NB4 (cell line): ENCODE measurements at regions not wholly inside any gene's neighbourhood (a gene's known extent, or its start where the extent isn't known, plus 50 kb on each side); places are given as distances from the start of the nearest gene placed in this dataset.

ENCODE experiments used
- MAX ChIP-seq: IDR thresholded peaks from 2 replicates; pipeline ENCODE4 v1.6.1; 2011; ENCODE audit warnings: low read depth, low read length
- MYC ChIP-seq: IDR thresholded peaks from 2 replicates; pipeline ENCODE4 v1.6.1; 2011; ENCODE audit warnings: low read depth, low read length
- POLR2A ChIP-seq: IDR thresholded peaks from 2 replicates; pipeline ENCODE4 v1.6.1; 2011; ENCODE audit warnings: mild to moderate bottlenecking; ENCODE audit not compliant: insufficient read length; ENCODE audit errors: extremely low read depth
- TF ChIP-seq, protein P1 (sequence below): IDR thresholded peaks from one replicate; pipeline ENCODE4 v1.5.1; 2012; ENCODE audit warnings: low read depth, low read length

DNA sequence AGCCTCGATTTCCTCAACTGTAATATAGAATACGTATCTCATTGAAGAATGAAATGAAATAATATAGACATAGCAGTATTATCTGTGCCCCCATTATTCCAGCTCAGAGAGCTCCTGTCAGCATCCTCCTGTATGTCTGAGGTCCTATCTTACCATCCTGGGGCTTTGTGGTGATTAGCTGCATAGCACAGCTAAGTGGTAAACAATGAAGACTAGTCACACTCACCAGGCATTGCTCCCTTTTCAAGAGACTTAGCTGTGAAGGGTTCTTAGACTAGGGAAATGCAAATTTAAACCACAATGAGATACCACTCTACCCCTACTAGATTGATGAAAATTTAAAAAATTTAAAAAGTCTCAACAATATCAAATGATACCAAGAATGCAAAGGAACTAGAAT is 172.9 kb downstream of the SLC39A8 start:
- no peak for TF ChIP-seq POLR2A
- TF ChIP-seq, protein P1, sequence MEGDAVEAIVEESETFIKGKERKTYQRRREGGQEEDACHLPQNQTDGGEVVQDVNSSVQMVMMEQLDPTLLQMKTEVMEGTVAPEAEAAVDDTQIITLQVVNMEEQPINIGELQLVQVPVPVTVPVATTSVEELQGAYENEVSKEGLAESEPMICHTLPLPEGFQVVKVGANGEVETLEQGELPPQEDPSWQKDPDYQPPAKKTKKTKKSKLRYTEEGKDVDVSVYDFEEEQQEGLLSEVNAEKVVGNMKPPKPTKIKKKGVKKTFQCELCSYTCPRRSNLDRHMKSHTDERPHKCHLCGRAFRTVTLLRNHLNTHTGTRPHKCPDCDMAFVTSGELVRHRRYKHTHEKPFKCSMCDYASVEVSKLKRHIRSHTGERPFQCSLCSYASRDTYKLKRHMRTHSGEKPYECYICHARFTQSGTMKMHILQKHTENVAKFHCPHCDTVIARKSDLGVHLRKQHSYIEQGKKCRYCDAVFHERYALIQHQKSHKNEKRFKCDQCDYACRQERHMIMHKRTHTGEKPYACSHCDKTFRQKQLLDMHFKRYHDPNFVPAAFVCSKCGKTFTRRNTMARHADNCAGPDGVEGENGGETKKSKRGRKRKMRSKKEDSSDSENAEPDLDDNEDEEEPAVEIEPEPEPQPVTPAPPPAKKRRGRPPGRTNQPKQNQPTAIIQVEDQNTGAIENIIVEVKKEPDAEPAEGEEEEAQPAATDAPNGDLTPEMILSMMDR: no peak
- TF ChIP-seq MYC: no peak
- TF ChIP-seq MAX: no peak
